ENCODE measurements at regions not wholly inside any gene's neighbourhood (a gene's known extent, or its start where the extent isn't known, plus 50 kb on each side); places are given as distances from the start of the nearest gene placed in this dataset.

- BruUV-seq (replicated peaks): no TSS peak
- H3K23ac ChIP-seq (ENCODE audit: low read depth, low read length): no peak overlapping the region
- H4K8ac ChIP-seq (ENCODE audit: low read depth in 2 of 2, low read length in 2 of 2): no peak overlapping the region
- no peak overlapping the region for H2BK5ac ChIP-seq (ENCODE audit: low read depth, low read length, poor library complexity, severe bottlenecking)
- intact Hi-C loops (cut with micrococcal nuclease): no loop called here
- H3K9me1 ChIP-seq (ENCODE audit: insufficient read depth, low read length): no peaks in the 10 kb centered on the region
- no peaks in the 10 kb centered on the region for H4K20me1 ChIP-seq (ENCODE audit: insufficient read depth, low read length)
- TF ChIP-seq MAFK (IDR thresholded peaks at IDR 0.05; ENCODE audit: low read depth, low read length) (peak; percentile 98), NFE2L2 (IDR thresholded peaks at IDR 0.05; ENCODE audit: low read depth, low read length) (no peak)
- no peaks in the 10 kb centered on the region for H3K27me3 ChIP-seq (ENCODE audit: control insufficient read depth, insufficient read depth, low read length)
- in situ Hi-C loops (cut with MboI; ENCODE audit: low sequenced_read_pairs): no loop called here
- H3K56ac ChIP-seq (ENCODE audit: extremely low read depth, insufficient read depth, low read length): no peak overlapping the region
- H3K4me3 ChIP-seq (ENCODE audit: insufficient read depth, low read depth, low read length): no peak overlapping the region
- no peak overlapping the region for H4K91ac ChIP-seq (ENCODE audit: insufficient read depth, low read depth, low read length)
- H3K4me2 ChIP-seq (ENCODE audit: low read depth, low read length): no peak overlapping the region
- no peak overlapping the region for H2BK20ac ChIP-seq (ENCODE audit: low read depth, low read length)
- ChIA-PET POLR2A (ENCODE audit: unreplicated experiment) (no interaction called here), CTCF (no interaction called here)
- ATAC-seq (ENCODE audit: low read depth) (no peak), DNase-seq (no peak)
- H3K14ac ChIP-seq (replicated peaks; ENCODE audit: low read depth, low read length): no peak overlapping the region
- no peaks in the 10 kb centered on the region for H3K79me1 ChIP-seq (ENCODE audit: low read depth in 1 of 2, low read length in 2 of 2)
- 0 out of 2 replicates have a peak, but pooled peaks cover 4% of the 10 kb centered on the region for H3K9me3 ChIP-seq (ENCODE audit: control insufficient read depth, insufficient read depth, low read length)
- dilution Hi-C loops (cut with HindIII; ENCODE audit: low sequenced_read_pairs, unreplicated experiment): no loop called here
- H2BK120ac ChIP-seq (ENCODE audit: low read depth, low read length): no peak overlapping the region
- H2AFZ ChIP-seq (replicated peaks; ENCODE audit: low read length, poor library complexity): no peak overlapping the region
- H2BK15ac ChIP-seq (ENCODE audit: low read depth, low read length): no peak overlapping the region
- no peak overlapping the region for H3K27ac ChIP-seq (ENCODE audit: insufficient read depth, low read length)
- no CpG with 5 or more reads among the region's 2 CpGs for WGBS, 2 experiments (ENCODE audit: extremely low coverage in 2 of 2, insufficient read length in 1 of 2)
- H2AK9ac ChIP-seq (replicated peaks; ENCODE audit: low read depth, low read length, poor library complexity): no peak overlapping the region
- H3K4ac ChIP-seq (ENCODE audit: low read depth, low read length): no peak overlapping the region
- H3K9ac ChIP-seq (ENCODE audit: low read depth, low read length): no peak overlapping the region
- H2AK5ac ChIP-seq (ENCODE audit: low read depth, low read length): no peak overlapping the region
- no peak overlapping the region for H3K18ac ChIP-seq (ENCODE audit: low read depth, low read length)
- H3K36me3 ChIP-seq (ENCODE audit: control insufficient read depth, insufficient read depth, low read length): no peaks in the 10 kb centered on the region
- H3K4me1 ChIP-seq (ENCODE audit: control insufficient read depth, insufficient read depth, low read length): no peaks in the 10 kb centered on the region
- H4K5ac ChIP-seq (ENCODE audit: low read depth, low read length): no peak overlapping the region
These were observed 199.3 kb upstream of the CA10 start for GRCh38 chr17:52357854-52358253.

Measured in IMR-90 (cell line).